GM12878 (cell line): ENCODE measurements at regions not wholly inside any gene's neighbourhood (a gene's known extent, or its start where the extent isn't known, plus 50 kb on each side); places are given as distances from the start of the nearest gene placed in this dataset.

Experiments used
- ATAC-seq: fragments of 200-7000 bp; cut with Tn5 transposase; 3 replicates; pipeline ENCODE4 v1.9.1; 2020; ENCODE audit warnings: mild to moderate bottlenecking, moderate library complexity
- BruUV-seq: library from RNA; stranded (reverse); fragments of 400-500 nt; replicated peaks from 2 replicates; lab custom pipeline; 2021; lab: Mats Ljungman, UMichigan
- CTCF ChIA-PET: fragments of 300-600 bp; sonication (Branson Sonifier 250); formaldehyde crosslinking; extraction: SDS; loops from one replicate; lab custom pipeline; 2021; ENCODE audit warnings: inconsistent platforms; lab: Yijun Ruan, JAX
- POLR2A ChIA-PET: fragments of 350-600 bp; formaldehyde crosslinking; extraction: SDS; loops from one replicate; lab custom pipeline; 2021; ENCODE audit warnings: inconsistent platforms; lab: Charles Lee
- RAD21 ChIA-PET: fragments of 300-600 bp; sonication (Branson Sonifier 250); formaldehyde crosslinking; loops from one replicate; lab custom pipeline; 2023; ENCODE audit warnings: antibody characterized with exemption; ENCODE audit not compliant: unreplicated experiment; lab: Charles Lee
- SMC1A ChIA-PET: fragments of 300-600 bp; sonication (Branson Sonifier 250); formaldehyde crosslinking; loops from one replicate; lab custom pipeline; 2023; ENCODE audit not compliant: unreplicated experiment, uncharacterized antibody; lab: Charles Lee
- DNase-seq: peaks from one replicate; pipeline ENCODE4 v3.0.0-alpha.2; 2011; ENCODE audit warnings: low read depth, low spot score
- FAIRE-seq: peaks from 3 replicates; lab custom pipeline; 2011; peaks lifted over from hg19 to GRCh38; lab: Jason Lieb, UNC
- H2AFZ ChIP-seq: 2 replicates; pipeline ENCODE4 v1.6.0; 2011; ENCODE audit warnings: low read depth, low read length, control low read depth; ENCODE audit not compliant: control insufficient read depth
- H3K27ac ChIP-seq: 2 replicates; pipeline ENCODE4 v1.5.1; 2011; ENCODE audit warnings: control low read depth; ENCODE audit not compliant: control insufficient read depth, insufficient read depth
- H3K27me3 ChIP-seq, 2 experiments: replicated peaks in 1 of 2; 2 replicates each; pipeline versions ENCODE4 v1.6.0 to v1.6.1; 2011; ENCODE audit warnings: low read length in 1 of 2; ENCODE audit not compliant: control insufficient read depth in 2 of 2, insufficient read depth in 2 of 2
- H3K36me3 ChIP-seq, 2 experiments: 2 replicates each; pipeline ENCODE4 v1.5.1; 2011; ENCODE audit warnings: low read length in 1 of 2; ENCODE audit not compliant: control insufficient read depth in 2 of 2, insufficient read depth in 2 of 2
- H3K4me1 ChIP-seq: 2 replicates; pipeline ENCODE4 v1.6.1; 2011; ENCODE audit warnings: mild to moderate bottlenecking, low read length, moderate library complexity, mixed read lengths; ENCODE audit not compliant: control insufficient read depth, insufficient read depth
- H3K4me2 ChIP-seq: 2 replicates; pipeline ENCODE4 v1.6.0; 2011; ENCODE audit warnings: control low read depth; ENCODE audit not compliant: control insufficient read depth, insufficient read depth
- H3K4me3 ChIP-seq: fragments of 200-600 bp; sonication (generic); 2 replicates; pipeline ENCODE4 v1.5.1; 2016
- H3K79me2 ChIP-seq: 2 replicates; pipeline ENCODE4 v1.6.0; 2011; ENCODE audit warnings: low read length; ENCODE audit not compliant: control insufficient read depth, insufficient read depth
- H3K9ac ChIP-seq: 2 replicates; pipeline ENCODE4 v1.8.0; 2011; ENCODE audit warnings: low read length, control low read depth, mixed read lengths; ENCODE audit not compliant: control insufficient read depth, insufficient read depth
- H3K9me3 ChIP-seq: replicated peaks from 3 replicates; pipeline ENCODE4 v1.5.1; 2011; ENCODE audit warnings: mild to moderate bottlenecking, low read length; ENCODE audit not compliant: control insufficient read depth, insufficient read depth
- H4K20me1 ChIP-seq: 2 replicates; pipeline ENCODE4 v1.6.0; 2011; ENCODE audit not compliant: control insufficient read depth, insufficient read depth
- CBX3 ChIP-seq: fragments of 200-600 bp; sonication (generic); IDR thresholded peaks from 2 replicates; pipeline ENCODE4 v1.6.1; 2016; ENCODE audit warnings: low read depth, borderline replicate concordance
- CEBPB ChIP-seq, 2 experiments: fragments of 150-350 bp in 1 of 2; IDR thresholded peaks; 2 replicates each; pipeline ENCODE4 v1.6.1; 2012 to 2014; ENCODE audit warnings: low read depth in 2 of 2, low read length in 2 of 2, borderline replicate concordance in 1 of 2, inconsistent platforms in 1 of 2
- IKZF1 ChIP-seq: fragments of 450-650 bp; conservative IDR thresholded peaks from 2 replicates; pipeline ENCODE4 v1.6.1; 2017; ENCODE audit warnings: antibody characterized with exemption, mild to moderate bottlenecking
- MTA2 ChIP-seq: fragments of 450-650 bp; IDR thresholded peaks from 2 replicates; pipeline ENCODE4 v1.6.1; 2016; ENCODE audit warnings: low read depth, mild to moderate bottlenecking, moderate library complexity
- MTA3 ChIP-seq: IDR thresholded peaks from 2 replicates; pipeline ENCODE4 v1.6.1; 2012; ENCODE audit warnings: low read length, inconsistent platforms, borderline replicate concordance
- MXI1 ChIP-seq: fragments of 150-350 bp; IDR thresholded peaks from 2 replicates; pipeline ENCODE4 v1.6.1; 2011; ENCODE audit warnings: low read depth, mild to moderate bottlenecking, inconsistent platforms, low read length, improper control_type of control experiment
- SRF ChIP-seq, 2 experiments: IDR thresholded peaks; 2 replicates each; pipeline ENCODE4 v1.6.1; 2011; ENCODE audit warnings: low read depth in 2 of 2, low read length in 2 of 2, mild to moderate bottlenecking in 1 of 2, moderate library complexity in 1 of 2
- SUZ12 ChIP-seq: fragments of 200-600 bp; sonication (generic); IDR thresholded peaks from one replicate; pipeline ENCODE4 v1.6.1; 2018; ENCODE audit warnings: antibody characterized with exemption, mild to moderate bottlenecking; ENCODE audit not compliant: unreplicated experiment
- TCF7 ChIP-seq: IDR thresholded peaks from 2 replicates; pipeline ENCODE4 v1.6.1; 2014; ENCODE audit warnings: antibody characterized with exemption, borderline replicate concordance
- WGBS: methylation state at CpG from one replicate; pipeline ENCODE4 v1.1.6; 2016; ENCODE audit warnings: low lambda C conversion rate; ENCODE audit not compliant: insufficient replicate concordance, insufficient coverage; ENCODE audit errors: missing lambda C conversion rate; 5-methylcytosine and 5-hydroxymethylcytosine counted together
- in situ Hi-C: fragments of 300-500 bp; cut with MboI; formaldehyde crosslinking; loops from 9 replicates; pipeline ENCODE4 v1.14.3; 2018; ENCODE audit warnings: mixed read lengths
- intact Hi-C: fragments of 100-400 bp; cut with micrococcal nuclease; formaldehyde crosslinking; loops from one replicate; pipeline ENCODE4 v1.14.2; 2022; ENCODE audit not compliant: unreplicated experiment
- TF ChIP-seq, protein P1 (sequence below): fragments of 450-650 bp; IDR thresholded peaks from 2 replicates; pipeline ENCODE4 v1.6.1; 2016; ENCODE audit warnings: mild to moderate bottlenecking, moderate library complexity, borderline replicate concordance
- TF ChIP-seq, protein P2 (sequence below): IDR thresholded peaks from 2 replicates; pipeline ENCODE4 v1.6.1; 2012; ENCODE audit warnings: improper control_type of control experiment, low read depth, low read length; ENCODE audit not compliant: insufficient replicate concordance
- TF ChIP-seq, protein P3 (sequence below): fragments of 450-650 bp; IDR thresholded peaks from 2 replicates; pipeline ENCODE4 v1.6.1; 2016; ENCODE audit warnings: mild to moderate bottlenecking

DNA sequence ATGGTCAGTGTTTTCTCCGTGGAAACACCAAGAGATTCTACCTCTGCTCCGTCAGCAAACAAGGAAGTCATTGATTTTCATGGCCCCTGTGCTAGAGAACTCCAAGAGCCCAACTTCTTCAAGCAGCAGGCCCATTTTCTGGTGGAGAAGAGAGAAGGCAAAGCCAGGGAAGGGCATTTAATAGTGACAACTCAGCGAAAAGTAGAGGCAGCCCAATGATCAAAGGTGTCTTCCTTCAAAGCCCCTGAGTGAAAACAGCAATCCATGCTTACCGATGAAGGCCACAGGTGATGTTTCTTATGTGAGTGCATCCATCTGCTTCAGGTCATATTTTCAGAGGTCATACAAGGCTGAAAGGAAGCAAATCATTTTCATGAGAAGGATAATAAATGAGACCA, 77.3 kb downstream of the VCPKMT start:
- Histone ChIP-seq H3K79me2 (no peaks in the 10 kb centered on the region; the same call in 1 of the 2 replicates), H3K4me1 (peaks cover 55% of the 10 kb centered on the region), H3K27me3 (no peaks in the 10 kb centered on the region), H3K36me3 (no peaks in the 10 kb centered on the region), H2AFZ (peak overlapping the region; percentile 9), H3K4me2 (peak overlapping the region; percentile 70), H3K4me3 (peak overlapping the region; percentile 1; the same call in 1 of the 2 replicates), H3K9ac (peak overlapping the region; percentile 71), H3K9me3 (no peaks in the 10 kb centered on the region; the same call in 2 of the 3 replicates), H4K20me1 (no peaks in the 10 kb centered on the region), H3K27ac (peak overlapping the region; percentile 96)
- no peak for DNase-seq
- ChIA-PET RAD21 (interaction anchor here (0.6 to 7.2 kb wide), 28 partner anchors 8 to 185 kb away, joined by 3 to 110 read pairs (median 6); partner anchors contain the start of gene ARF6), SMC1A (interaction anchor here (0.7 to 6.0 kb wide), 34 partner anchors 8 to 190 kb away, joined by 3 to 96 read pairs (median 7); no protein-coding TSS in a partner anchor), CTCF (interaction anchor here (0.8 to 6.0 kb wide), 16 partner anchors 10 to 174 kb away, joined by 3 to 68 read pairs (median 10); no protein-coding TSS in a partner anchor), POLR2A (interaction anchor here (0.5 to 5.8 kb wide), 17 partner anchors 10 to 427 kb away, joined by 3 to 62 read pairs (median 6); no protein-coding TSS in a partner anchor)
- WGBS, result 0% methylated on average over 4 of the region's 4 CpGs
- intact Hi-C loops (loop anchor here (2.0 kb wide), 3 partner anchors 68 to 176 kb away; no protein-coding TSS in a partner anchor), in situ Hi-C loops (no loop called here)
- ATAC-seq, result no peak
- TSS peak; percentile 94 for BruUV-seq
- no peak for FAIRE-seq
- no peak for TF ChIP-seq SUZ12
- TF ChIP-seq, protein P1, sequence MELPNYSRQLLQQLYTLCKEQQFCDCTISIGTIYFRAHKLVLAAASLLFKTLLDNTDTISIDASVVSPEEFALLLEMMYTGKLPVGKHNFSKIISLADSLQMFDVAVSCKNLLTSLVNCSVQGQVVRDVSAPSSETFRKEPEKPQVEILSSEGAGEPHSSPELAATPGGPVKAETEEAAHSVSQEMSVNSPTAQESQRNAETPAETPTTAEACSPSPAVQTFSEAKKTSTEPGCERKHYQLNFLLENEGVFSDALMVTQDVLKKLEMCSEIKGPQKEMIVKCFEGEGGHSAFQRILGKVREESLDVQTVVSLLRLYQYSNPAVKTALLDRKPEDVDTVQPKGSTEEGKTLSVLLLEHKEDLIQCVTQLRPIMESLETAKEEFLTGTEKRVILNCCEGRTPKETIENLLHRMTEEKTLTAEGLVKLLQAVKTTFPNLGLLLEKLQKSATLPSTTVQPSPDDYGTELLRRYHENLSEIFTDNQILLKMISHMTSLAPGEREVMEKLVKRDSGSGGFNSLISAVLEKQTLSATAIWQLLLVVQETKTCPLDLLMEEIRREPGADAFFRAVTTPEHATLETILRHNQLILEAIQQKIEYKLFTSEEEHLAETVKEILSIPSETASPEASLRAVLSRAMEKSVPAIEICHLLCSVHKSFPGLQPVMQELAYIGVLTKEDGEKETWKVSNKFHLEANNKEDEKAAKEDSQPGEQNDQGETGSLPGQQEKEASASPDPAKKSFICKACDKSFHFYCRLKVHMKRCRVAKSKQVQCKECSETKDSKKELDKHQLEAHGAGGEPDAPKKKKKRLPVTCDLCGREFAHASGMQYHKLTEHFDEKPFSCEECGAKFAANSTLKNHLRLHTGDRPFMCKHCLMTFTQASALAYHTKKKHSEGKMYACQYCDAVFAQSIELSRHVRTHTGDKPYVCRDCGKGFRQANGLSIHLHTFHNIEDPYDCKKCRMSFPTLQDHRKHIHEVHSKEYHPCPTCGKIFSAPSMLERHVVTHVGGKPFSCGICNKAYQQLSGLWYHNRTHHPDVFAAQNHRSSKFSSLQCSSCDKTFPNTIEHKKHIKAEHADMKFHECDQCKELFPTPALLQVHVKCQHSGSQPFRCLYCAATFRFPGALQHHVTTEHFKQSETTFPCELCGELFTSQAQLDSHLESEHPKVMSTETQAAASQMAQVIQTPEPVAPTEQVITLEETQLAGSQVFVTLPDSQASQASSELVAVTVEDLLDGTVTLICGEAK, result 0 out of 2 replicates have a peak, but pooled peaks have one; percentile 17
- no peak for TF ChIP-seq MTA3
- TF ChIP-seq, protein P2, sequence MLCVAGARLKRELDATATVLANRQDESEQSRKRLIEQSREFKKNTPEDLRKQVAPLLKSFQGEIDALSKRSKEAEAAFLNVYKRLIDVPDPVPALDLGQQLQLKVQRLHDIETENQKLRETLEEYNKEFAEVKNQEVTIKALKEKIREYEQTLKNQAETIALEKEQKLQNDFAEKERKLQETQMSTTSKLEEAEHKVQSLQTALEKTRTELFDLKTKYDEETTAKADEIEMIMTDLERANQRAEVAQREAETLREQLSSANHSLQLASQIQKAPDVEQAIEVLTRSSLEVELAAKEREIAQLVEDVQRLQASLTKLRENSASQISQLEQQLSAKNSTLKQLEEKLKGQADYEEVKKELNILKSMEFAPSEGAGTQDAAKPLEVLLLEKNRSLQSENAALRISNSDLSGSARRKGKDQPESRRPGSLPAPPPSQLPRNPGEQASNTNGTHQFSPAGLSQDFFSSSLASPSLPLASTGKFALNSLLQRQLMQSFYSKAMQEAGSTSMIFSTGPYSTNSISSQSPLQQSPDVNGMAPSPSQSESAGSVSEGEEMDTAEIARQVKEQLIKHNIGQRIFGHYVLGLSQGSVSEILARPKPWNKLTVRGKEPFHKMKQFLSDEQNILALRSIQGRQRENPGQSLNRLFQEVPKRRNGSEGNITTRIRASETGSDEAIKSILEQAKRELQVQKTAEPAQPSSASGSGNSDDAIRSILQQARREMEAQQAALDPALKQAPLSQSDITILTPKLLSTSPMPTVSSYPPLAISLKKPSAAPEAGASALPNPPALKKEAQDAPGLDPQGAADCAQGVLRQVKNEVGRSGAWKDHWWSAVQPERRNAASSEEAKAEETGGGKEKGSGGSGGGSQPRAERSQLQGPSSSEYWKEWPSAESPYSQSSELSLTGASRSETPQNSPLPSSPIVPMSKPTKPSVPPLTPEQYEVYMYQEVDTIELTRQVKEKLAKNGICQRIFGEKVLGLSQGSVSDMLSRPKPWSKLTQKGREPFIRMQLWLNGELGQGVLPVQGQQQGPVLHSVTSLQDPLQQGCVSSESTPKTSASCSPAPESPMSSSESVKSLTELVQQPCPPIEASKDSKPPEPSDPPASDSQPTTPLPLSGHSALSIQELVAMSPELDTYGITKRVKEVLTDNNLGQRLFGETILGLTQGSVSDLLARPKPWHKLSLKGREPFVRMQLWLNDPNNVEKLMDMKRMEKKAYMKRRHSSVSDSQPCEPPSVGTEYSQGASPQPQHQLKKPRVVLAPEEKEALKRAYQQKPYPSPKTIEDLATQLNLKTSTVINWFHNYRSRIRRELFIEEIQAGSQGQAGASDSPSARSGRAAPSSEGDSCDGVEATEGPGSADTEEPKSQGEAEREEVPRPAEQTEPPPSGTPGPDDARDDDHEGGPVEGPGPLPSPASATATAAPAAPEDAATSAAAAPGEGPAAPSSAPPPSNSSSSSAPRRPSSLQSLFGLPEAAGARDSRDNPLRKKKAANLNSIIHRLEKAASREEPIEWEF, result no peak
- TF ChIP-seq MXI1, result no peak
- TF ChIP-seq CEBPB (IDR thresholded peaks at IDR 0.05; ENCODE audit: borderline replicate concordance in 1 of 2, low read depth in 2 of 2, low read length in 2 of 2), result no peak
- no peak for TF ChIP-seq CBX3
- TF ChIP-seq MTA2, result no peak
- TF ChIP-seq, protein P3, sequence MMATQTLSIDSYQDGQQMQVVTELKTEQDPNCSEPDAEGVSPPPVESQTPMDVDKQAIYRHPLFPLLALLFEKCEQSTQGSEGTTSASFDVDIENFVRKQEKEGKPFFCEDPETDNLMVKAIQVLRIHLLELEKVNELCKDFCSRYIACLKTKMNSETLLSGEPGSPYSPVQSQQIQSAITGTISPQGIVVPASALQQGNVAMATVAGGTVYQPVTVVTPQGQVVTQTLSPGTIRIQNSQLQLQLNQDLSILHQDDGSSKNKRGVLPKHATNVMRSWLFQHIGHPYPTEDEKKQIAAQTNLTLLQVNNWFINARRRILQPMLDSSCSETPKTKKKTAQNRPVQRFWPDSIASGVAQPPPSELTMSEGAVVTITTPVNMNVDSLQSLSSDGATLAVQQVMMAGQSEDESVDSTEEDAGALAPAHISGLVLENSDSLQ, result no peak
- TF ChIP-seq IKZF1, result no peak
- TF ChIP-seq TCF7, result 0 out of 2 replicates have a peak, but pooled peaks have one; percentile 8
- TF ChIP-seq SRF (IDR thresholded peaks at IDR 0.05; ENCODE audit: low read depth in 2 of 2, low read length in 2 of 2), result no peak
